Cardiac septum (tissue), 1 donor: ENCODE measurements at regions not wholly inside any gene's neighbourhood (a gene's known extent, or its start where the extent isn't known, plus 50 kb on each side); places are given as distances from the start of the nearest gene placed in this dataset.

Source experiments
- DNase-seq: peaks from one replicate; pipeline ENCODE4 v3.0.0-alpha.2; 2020; ENCODE audit warnings: low spot score
- intact Hi-C: fragments of 100-400 bp; cut with DNase I; formaldehyde crosslinking; loops from one replicate; pipeline ENCODE4 v1.14.0; 2022
- donor health status: DM: no; HTN: no; CAD: no.

DNA sequence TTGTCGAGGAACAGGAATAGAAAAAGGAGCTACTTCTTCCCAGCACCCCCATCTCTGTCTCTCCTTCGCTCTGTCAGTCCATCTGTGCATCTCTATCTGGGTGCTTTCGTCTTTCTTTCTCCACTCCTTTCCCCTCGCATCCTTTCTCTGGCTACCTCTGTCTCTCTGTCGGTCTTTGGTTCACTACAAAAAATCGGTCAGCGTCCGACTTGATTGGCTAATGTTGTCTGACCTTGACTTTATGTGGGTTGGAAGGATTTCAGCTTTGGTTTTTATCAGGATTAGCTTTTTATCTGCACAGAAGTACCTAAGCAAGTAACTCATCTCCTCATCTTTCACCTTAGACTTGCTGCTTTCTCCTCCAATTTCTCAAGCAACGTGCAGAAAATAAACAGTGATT lies 575.2 kb upstream of the ZNF462 start:
- DNase-seq: no peak
- intact Hi-C loops: loop anchor here (10.0 kb wide), 1 partner anchor 577 kb away; the partner anchor contains the start of gene ZNF462

DNA sequence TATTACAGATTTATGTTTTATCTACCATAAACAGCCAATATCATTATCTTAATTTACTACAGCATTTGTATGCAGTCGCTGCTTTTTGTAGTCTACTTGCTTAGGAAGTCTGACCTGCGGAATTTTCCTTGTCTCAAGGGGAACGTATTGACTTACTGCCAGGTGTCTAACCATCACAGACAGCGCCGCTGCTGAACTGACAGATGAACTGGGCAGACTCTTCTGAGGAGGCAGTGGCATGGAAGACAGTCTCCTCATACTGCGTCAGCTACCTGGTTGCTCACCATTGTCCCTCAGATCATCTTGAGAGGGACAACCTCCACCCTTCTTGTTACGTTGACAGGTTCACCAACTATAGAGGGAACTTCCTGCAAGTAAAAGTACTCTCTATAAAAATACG lies 574.3 kb upstream of the ZNF462 start:
- no peak for DNase-seq
- intact Hi-C loops: loop anchor here (10.0 kb wide), 1 partner anchor 576 kb away; the partner anchor contains the start of gene ZNF462

- DNase-seq: no peak
- intact Hi-C loops: no loop called here
These were observed 571.2 kb upstream of the ZNF462 start for GRCh38 chr9:106291786-106292185.

DNA sequence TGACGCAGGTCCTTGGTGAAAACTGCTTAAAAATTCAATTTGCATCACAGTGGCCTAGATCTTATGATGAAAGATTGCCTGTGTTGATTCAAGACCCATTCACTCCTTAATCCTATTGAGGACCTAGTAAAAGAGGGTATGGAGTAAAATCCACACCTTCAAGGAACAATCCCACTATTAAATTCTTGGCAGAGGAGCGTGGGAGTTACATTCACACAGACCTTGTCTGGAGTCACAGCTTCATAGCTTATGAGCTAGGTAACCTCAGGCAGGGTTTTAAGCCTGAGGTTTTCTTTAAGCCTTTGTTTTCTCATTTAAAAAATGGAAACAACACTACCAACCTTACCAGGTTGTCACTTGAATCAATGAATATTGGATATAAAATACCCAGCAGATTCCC lies 566.5 kb upstream of the ZNF462 start:
- no peak for DNase-seq

GRCh38 chr9:106298997-106299396 lies 564.0 kb upstream of the ZNF462 start:
- no peak for DNase-seq
- intact Hi-C loops: no loop called here

More for the DNA sequence above, 566.5 kb upstream of the ZNF462 start:
- intact Hi-C loops: no loop called here

DNA sequence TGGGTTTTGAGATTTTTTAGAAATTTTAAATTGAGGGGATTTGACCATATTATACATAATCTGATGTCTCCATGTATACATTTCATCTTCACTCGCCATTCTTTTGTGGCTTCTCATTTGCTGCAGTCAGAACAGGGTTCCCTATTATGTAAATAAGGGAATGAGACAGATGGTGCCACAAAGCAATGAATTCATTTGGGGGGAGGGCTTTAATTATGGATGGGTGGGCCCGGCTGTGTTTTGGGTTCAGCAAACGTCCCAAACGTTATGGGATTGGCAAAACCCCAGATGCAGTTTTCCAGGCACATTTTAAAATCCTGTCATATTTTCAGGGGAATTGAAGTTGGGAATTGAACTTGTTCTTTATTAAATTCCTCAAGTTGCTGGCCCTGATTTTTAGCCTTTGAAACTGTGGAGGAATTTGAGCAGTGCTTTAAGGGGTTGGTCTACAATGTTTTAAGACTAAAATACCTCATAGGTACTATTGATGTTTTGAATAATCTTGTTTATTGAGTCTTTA lies 558.5 kb upstream of the ZNF462 start:
- no peak for DNase-seq
- intact Hi-C loops: no loop called here

GRCh38 chr9:106305428-106306133 lies 557.4 kb upstream of the ZNF462 start:
- intact Hi-C loops: no loop called here
- no peak for DNase-seq

- DNase-seq: no peak
- intact Hi-C loops: no loop called here
These were observed 555.3 kb upstream of the ZNF462 start for GRCh38 chr9:106307670-106308069.

DNA sequence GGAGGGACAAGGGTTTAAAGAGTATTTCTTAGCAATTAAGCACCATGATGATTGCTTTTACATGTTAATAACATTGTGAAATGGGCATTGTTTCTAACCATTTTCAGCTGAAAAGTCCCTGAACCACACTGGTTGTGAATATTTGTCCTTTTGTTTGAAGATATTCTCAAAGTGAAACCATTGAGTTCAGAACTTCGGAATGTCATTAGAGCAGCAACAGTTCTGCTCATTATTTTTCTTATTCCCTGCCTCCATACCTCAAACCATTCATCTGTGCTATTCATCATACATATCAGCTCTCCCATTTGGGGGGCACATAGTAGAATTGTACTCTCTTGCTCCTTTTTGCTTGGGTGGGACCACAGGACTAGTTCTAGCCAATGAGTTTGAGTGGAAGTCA lies 553.0 kb upstream of the ZNF462 start:
- DNase-seq: no peak
- intact Hi-C loops: no loop called here

DNA sequence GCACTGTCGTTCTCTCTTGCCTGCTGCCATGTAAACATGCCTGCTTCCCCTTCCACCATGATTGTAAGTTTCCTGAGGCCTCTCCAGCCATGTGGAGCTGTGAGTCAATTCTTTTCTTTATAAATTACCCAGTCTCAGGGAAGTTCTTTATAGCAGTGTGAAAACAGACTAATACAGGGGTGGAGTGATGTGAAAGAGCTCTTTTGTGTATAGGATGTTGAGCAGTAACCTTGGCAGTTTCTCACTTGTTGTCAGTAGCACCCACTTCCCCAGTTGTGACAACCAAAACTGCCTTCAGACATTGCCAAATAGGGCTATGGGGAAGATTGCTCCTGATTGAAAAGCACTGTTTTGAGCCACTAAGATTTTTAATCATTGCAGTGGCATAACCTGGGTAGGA lies 552.2 kb upstream of the ZNF462 start:
- intact Hi-C loops: no loop called here
- DNase-seq: no peak

DNA sequence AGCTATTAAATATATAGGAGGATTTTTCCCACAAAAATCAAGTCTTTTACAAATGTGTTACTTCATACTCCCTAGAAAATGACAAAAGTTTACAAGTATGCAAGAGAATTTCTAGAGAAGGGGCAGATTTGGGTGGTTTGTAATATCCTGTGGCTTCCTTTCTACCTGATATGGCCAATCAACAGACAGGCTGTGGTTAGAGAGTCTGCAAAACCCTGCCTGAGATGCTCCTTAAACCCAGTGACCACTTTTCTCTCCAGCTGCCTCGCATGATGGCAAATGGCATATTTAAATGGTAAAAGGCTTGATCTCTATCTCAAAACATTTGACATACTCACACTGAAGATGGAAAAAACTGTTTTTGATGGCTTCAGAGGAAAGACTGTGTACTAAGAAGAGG lies 550.1 kb upstream of the ZNF462 start:
- intact Hi-C loops: no loop called here
- DNase-seq: no peak

DNA sequence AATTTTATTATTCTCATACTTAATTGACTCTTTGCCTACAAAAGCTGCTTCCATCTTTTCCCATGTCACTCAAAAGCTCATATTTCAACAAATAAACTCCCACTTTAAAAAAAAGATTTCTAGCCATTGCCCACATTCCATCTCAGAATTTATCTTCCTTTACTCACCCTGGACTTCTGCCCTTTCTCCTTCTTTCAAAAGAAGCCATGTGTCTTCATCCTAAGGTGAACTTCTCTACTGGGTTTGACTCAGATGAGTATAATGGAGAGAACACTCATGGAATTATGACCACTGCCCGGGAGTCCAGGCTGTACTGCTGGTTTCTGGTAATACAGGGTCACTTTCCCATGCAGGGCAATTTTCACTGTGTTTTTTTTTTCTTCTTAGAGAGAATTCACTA lies 548.5 kb upstream of the ZNF462 start:
- no peak for DNase-seq
- intact Hi-C loops: no loop called here

DNA sequence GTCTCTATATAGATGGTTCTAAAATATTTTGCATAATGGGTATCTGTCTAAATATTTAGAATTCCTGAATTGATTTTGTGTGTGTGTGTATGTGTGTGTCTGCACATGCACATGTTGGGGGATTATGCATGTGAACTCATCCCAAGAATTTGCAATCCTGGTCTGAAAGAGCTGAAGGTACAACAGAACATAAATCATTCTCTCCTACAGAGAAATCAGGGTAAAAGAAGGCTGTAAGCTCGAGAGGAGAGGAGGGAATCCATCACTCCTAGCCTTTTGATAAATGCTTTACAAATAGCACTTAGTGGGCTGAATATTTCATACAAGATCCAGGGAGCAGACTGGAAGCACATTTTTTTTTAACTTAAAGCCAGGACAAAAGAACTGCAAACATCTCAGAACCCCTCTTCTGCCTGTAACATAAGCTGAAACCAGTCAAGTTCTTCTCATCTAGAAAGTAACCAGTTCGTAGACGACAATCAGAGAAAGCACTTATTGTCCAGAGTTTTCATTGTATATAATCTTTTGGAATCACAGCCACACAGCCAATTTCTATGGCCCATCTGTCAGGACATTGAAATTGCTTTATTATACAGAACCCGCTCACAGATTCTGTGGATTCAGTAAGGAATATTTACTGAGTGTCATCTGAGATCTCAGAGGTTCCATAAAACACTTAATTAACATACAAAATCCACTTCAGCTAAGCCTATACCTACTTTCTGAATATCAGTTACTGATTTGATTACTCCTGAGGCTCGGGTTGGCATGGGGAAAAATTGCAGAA lies 541.4 kb upstream of the ZNF462 start:
- intact Hi-C loops: no loop called here

DNA sequence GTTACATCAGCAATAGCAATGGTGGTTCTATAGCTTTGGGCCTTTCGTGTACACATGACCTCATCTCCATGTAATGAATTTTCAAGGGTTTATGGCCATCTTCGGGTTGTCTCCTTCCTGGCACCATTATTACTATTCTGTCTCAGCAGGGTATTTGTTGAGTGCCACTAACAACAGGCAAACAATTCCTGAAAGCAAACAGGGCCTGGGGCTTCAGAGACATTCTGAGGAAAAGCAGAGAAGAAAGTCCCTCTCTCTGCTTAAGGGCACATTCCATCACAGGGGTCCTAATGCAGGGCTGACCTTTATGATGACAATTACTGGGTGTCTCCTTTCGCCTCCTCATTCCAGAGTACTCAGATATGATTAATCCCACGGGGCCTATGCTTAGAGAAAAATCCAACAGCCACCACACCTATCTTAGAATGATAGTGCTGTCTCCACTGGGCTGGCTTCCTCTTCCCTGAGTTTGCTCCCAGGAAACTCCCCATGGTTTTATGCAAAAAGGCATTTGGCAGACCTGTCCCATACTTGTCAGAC lies 540.2 kb upstream of the ZNF462 start:
- DNase-seq: no peak
- intact Hi-C loops: no loop called here

More for the DNA sequence above, 541.4 kb upstream of the ZNF462 start:
- no peak for DNase-seq

GRCh38 chr9:106324053-106324585 lies 538.8 kb upstream of the ZNF462 start:
- no peak for DNase-seq
- intact Hi-C loops: no loop called here

- intact Hi-C loops: no loop called here
- DNase-seq: no peak
These were observed 538.2 kb upstream of the ZNF462 start for GRCh38 chr9:106324591-106325280.

- DNase-seq: no peak
- intact Hi-C loops: no loop called here
These were observed 536.5 kb upstream of the ZNF462 start for GRCh38 chr9:106326493-106326892.

DNA sequence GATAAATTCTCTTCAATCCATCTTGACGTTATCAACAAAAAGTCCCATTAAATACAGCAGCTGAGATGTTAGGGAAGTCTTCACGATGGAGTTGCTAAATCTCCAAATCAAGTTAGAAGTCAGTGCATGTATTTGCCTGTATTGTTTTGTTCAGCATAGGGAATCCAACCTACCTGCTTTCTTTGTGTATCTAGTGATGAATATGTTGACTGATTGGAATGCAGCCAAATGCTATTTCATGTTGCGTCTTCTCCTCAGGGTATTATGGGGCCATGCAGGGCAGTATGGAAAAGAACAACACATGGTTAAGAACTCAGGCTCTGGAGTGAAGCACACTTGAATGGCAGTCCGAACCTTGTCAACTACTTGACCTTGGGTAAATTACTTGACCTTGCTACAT lies 529.5 kb upstream of the ZNF462 start:
- no peak for DNase-seq
- intact Hi-C loops: no loop called here

- DNase-seq: no peak
- intact Hi-C loops: no loop called here
These were observed 528.9 kb upstream of the ZNF462 start for GRCh38 chr9:106334081-106334480.

DNA sequence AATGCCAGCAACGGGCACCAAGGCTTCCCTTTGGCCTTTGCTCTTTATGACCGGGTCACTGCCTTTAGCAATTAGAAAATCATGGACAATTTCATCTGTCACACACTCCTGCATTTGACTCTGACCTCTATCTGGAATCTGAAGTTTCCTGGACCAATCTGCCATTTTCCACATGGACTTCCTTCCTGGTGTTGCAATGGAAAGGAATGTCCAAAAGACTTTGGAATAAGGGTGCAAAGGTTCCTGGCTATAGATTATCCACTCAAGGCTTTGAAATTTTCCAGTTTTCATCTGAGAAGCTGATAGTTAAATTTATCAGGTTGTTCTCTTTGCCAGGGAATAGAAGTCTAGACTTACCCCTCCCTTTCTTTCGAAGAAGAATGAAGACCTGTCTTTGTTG lies 523.1 kb upstream of the ZNF462 start:
- intact Hi-C loops: no loop called here

More for the DNA sequence above, 523.1 kb upstream of the ZNF462 start:
- DNase-seq: no peak
